Smooth muscle cell (in vitro differentiated cells): ENCODE measurements at regions not wholly inside any gene's neighbourhood (a gene's known extent, or its start where the extent isn't known, plus 50 kb on each side); places are given as distances from the start of the nearest gene placed in this dataset.

Source experiments
- DNase-seq: peaks from one replicate; lab custom pipeline; 2025; ENCODE audit not compliant: unreplicated experiment; lab: John Stamatoyannopoulos, UW
- H2AFZ ChIP-seq: fragments of 200-600 bp; sonication (generic); 2 replicates; pipeline ENCODE4 v1.6.0; 2016; ENCODE audit warnings: antibody characterized with exemption, low read depth, mild to moderate bottlenecking
- H3F3A ChIP-seq: fragments of 200-600 bp; sonication (generic); 2 replicates; pipeline ENCODE4 v1.6.0; 2017; ENCODE audit warnings: antibody characterized with exemption, low read depth
- H3K27ac ChIP-seq: fragments of 200-600 bp; sonication (generic); 2 replicates; pipeline ENCODE4 v1.5.1; 2016; ENCODE audit warnings: low read depth, mild to moderate bottlenecking
- H3K27me3 ChIP-seq: fragments of 200-600 bp; sonication (generic); 2 replicates; pipeline ENCODE4 v1.6.1; 2016; ENCODE audit warnings: low read depth, mild to moderate bottlenecking
- H3K36me3 ChIP-seq: fragments of 200-600 bp; sonication (generic); 2 replicates; pipeline ENCODE4 v1.5.1; 2016; ENCODE audit warnings: low read depth
- H3K4me1 ChIP-seq: fragments of 200-600 bp; sonication (generic); 2 replicates; pipeline ENCODE4 v1.5.1; 2016; ENCODE audit warnings: low read depth
- H3K4me2 ChIP-seq: fragments of 200-600 bp; sonication (generic); 2 replicates; pipeline ENCODE4 v1.6.0; 2016; ENCODE audit warnings: mild to moderate bottlenecking
- H3K4me3 ChIP-seq: fragments of 200-600 bp; sonication (generic); 2 replicates; pipeline ENCODE4 v1.5.1; 2016; ENCODE audit warnings: mild to moderate bottlenecking
- H3K79me2 ChIP-seq: fragments of 200-600 bp; sonication (generic); 2 replicates; pipeline ENCODE4 v1.6.0; 2016; ENCODE audit warnings: low read depth, mild to moderate bottlenecking
- H3K9ac ChIP-seq: fragments of 200-600 bp; sonication (generic); 2 replicates; pipeline ENCODE4 v1.6.0; 2016; ENCODE audit warnings: low read depth
- H3K9me3 ChIP-seq: fragments of 200-600 bp; sonication (generic); replicated peaks from 2 replicates; pipeline ENCODE4 v1.5.1; 2016; ENCODE audit warnings: low read depth
- H4K20me1 ChIP-seq: fragments of 200-600 bp; sonication (generic); 2 replicates; pipeline ENCODE4 v1.6.0; 2016; ENCODE audit warnings: low read depth
- WGBS: methylation state at CpG from one replicate; pipeline ENCODE4 v1.1.7; 2016; ENCODE audit warnings: low lambda C conversion rate; 5-methylcytosine and 5-hydroxymethylcytosine counted together
- TF ChIP-seq, protein P1 (sequence below): fragments of 200-600 bp; sonication (generic); IDR thresholded peaks from 2 replicates; pipeline ENCODE4 v1.5.1; 2017; ENCODE audit warnings: borderline replicate concordance, mild to moderate bottlenecking, antibody characterized with exemption; ENCODE audit not compliant: insufficient read depth, poor library complexity, severe bottlenecking

DNA sequence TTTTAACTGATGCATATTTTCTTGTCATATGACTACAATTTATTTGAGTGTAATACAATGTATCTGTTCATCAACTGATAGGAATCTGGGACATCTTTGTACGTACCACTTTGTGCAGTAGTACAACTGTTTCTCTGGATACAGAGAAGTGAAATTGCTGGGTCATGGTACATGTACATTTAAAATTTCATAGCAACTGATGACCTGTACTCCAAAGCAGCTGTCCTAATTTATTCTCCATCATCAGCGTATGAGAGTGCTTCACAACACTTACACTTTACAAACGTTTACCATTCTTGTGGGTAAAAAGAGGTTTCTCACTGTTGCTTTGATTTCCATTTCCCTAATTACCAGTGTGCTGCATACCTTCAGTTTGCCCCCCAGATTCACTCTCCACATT, 552.8 kb upstream of the CADM1 start:
- Histone ChIP-seq H3K4me3 (no peak overlapping the region), H2AFZ (no peak overlapping the region), H3K4me1 (peaks cover 17% of the 10 kb centered on the region), H3K36me3 (no peaks in the 10 kb centered on the region), H3K79me2 (no peaks in the 10 kb centered on the region), H3F3A (no peaks in the 10 kb centered on the region), H3K27ac (no peak overlapping the region), H3K27me3 (peaks cover 29% of the 10 kb centered on the region), H3K9me3 (no peaks in the 10 kb centered on the region), H3K4me2 (no peak overlapping the region), H4K20me1 (no peaks in the 10 kb centered on the region), H3K9ac (no peak overlapping the region)
- DNase-seq: no peak
- TF ChIP-seq, protein P1, sequence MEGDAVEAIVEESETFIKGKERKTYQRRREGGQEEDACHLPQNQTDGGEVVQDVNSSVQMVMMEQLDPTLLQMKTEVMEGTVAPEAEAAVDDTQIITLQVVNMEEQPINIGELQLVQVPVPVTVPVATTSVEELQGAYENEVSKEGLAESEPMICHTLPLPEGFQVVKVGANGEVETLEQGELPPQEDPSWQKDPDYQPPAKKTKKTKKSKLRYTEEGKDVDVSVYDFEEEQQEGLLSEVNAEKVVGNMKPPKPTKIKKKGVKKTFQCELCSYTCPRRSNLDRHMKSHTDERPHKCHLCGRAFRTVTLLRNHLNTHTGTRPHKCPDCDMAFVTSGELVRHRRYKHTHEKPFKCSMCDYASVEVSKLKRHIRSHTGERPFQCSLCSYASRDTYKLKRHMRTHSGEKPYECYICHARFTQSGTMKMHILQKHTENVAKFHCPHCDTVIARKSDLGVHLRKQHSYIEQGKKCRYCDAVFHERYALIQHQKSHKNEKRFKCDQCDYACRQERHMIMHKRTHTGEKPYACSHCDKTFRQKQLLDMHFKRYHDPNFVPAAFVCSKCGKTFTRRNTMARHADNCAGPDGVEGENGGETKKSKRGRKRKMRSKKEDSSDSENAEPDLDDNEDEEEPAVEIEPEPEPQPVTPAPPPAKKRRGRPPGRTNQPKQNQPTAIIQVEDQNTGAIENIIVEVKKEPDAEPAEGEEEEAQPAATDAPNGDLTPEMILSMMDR: no peak
- 73% methylated on average over 3 of the region's 3 CpGs for WGBS

DNA sequence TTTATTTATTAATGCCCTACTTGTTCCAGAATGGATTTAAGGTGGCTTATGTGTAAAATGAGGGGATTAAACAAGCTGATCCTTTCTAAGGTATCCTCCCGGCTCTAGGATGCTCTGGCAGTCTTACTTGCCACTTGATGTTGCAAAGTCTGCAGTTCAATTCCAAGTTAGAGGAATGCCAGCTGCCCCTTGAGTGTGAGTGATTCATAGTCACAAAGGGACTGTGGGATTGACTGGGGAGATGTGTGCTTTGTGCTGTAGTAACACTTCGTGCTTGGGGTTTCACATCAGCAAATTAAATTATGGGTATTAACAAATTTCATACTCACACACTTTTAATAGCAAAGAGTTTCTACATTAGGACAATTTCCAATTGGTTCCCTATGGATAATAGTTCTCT, 550.8 kb upstream of the CADM1 start:
- no peak overlapping the region for H2AFZ ChIP-seq
- no peaks in the 10 kb centered on the region for H3K36me3 ChIP-seq
- no peak overlapping the region for H3K4me3 ChIP-seq
- H3K27me3 ChIP-seq: peaks cover 39% of the 10 kb centered on the region
- peaks cover 17% of the 10 kb centered on the region for H3K4me1 ChIP-seq
- DNase-seq: no peak
- H3K27ac ChIP-seq: no peak overlapping the region
- TF ChIP-seq, protein P1: no peak
- no peaks in the 10 kb centered on the region for H3K9me3 ChIP-seq
- no peak overlapping the region for H3K4me2 ChIP-seq
- no peaks in the 10 kb centered on the region for H3K79me2 ChIP-seq
- no peaks in the 10 kb centered on the region for H4K20me1 ChIP-seq
- H3F3A ChIP-seq: no peaks in the 10 kb centered on the region
- 60% methylated on average over 2 of the region's 2 CpGs for WGBS
- no peak overlapping the region for H3K9ac ChIP-seq

DNA sequence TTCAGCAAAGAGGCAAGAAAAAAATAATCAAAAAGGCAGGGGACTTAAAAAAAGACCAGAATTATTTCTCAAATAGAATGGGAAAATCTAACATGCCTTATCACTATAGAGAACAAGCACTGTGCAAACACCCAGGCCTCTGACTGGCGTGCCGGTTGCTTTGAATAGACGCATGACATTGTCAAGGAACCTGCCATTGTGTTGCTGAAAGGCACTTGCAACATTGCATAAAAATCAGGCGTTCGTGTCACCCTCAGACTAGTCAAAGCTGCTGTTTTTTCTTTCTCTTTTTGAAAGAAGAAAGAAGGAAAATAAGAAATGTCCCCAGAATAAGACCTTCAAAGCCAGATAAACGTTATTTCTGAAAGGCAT, 549.3 kb upstream of the CADM1 start:
- H3K79me2 ChIP-seq: no peaks in the 10 kb centered on the region
- peaks cover 47% of the 10 kb centered on the region for H3K27me3 ChIP-seq
- H2AFZ ChIP-seq: no peak overlapping the region
- no peaks in the 10 kb centered on the region for H3K9me3 ChIP-seq
- H3K4me2 ChIP-seq: no peak overlapping the region
- no peak overlapping the region for H3K9ac ChIP-seq
- H3K36me3 ChIP-seq: no peaks in the 10 kb centered on the region
- no peaks in the 10 kb centered on the region for H4K20me1 ChIP-seq
- H3K4me3 ChIP-seq: no peak overlapping the region
- TF ChIP-seq, protein P1: no peak
- WGBS: 55% methylated on average over 6 of the region's 6 CpGs
- no peak overlapping the region for H3K27ac ChIP-seq
- H3F3A ChIP-seq: no peaks in the 10 kb centered on the region
- DNase-seq: no peak
- peaks cover 17% of the 10 kb centered on the region for H3K4me1 ChIP-seq
